COLO668 (cell line): ENCODE measurements at regions not wholly inside any gene's neighbourhood (a gene's known extent, or its start where the extent isn't known, plus 50 kb on each side); places are given as distances from the start of the nearest gene placed in this dataset.

ENCODE experiments used
- DNase-seq: peaks from one replicate; lab custom pipeline; 2025; ENCODE audit not compliant: unreplicated experiment; lab: John Stamatoyannopoulos, UW

DNA sequence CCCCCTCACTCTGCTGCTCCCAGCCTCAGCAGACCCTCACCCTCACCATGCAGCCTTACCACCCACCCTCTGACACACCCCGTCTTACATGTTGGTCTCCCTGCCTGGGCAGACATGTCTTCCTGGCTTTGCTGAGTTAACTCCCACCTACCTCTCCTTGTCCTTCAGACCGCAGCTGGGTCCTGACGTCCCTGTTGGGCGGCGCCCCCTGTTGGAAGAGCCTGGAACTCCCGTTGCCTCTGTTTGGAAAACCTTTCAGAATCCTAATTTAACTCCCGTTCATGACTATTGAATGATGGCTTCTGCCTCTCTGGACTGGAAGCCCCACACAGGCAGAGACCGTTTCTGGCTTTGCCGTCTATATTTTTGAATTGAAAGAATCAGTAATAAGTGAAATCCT, 245.1 kb downstream of the MYLK4 start:
- peak; percentile 8 for DNase-seq

DNA sequence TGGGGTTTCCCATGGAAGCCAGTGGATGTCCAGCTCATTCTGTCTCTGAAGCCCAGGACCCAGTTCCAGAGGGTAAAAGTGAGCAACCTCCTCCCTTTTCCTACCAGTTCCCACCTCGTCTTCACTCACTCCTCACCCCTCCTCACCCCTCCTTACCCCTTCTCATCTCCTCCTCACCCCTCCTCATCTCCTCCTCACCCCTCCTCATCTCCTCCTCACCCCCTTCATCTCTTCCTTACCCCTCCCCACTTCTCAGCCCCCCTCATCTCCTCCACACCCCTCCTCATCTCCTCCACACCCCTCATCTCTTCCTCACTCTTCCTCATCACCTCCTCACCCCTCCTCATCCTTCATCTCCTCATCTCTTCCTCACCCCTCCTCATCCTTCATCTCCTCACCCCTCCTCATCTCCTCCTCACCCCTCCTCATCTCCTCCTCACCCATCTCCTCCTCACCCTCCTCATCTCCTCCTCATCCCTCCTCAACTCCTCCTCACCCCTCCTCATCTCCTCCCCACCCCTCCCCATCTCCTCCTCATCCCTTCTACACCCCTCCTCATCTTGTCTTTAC, 246.1 kb downstream of the MYLK4 start:
- DNase-seq: no peak

DNA sequence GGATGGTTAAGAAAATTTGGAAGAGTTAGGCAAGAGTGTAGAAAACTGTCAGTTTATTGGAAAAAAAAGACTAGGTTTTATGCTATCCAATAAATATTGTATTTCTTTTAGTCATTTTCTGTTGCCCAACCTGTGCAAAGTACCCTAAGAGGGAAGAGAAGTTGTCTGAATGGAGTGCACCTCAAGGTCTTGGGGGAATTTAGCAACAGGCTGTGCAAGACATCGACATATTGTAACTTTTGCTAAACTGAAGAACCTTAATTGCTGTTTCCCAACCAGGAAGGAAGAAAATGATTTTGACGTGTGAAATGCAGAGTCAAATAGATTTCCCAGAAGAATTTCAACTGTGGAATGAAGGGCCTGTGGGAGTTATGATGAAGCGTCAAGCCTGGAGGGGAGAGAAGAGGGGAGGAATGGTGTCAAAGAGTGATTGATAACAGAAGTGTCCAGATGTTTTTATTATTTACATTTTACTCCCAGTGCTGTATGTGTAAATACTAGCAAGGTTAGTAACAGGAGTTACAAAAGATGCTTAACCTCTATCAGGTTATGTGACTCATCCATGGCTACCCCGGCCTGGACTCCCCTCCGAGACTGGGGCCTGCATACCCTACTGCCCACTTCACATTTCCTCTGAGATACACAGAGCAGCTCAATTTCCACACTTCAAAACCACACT, 246.8 kb downstream of the MYLK4 start:
- DNase-seq: peak; percentile 45

GRCh38 chr6:2502998-2503674, 247.6 kb downstream of the MYLK4 start:
- no peak for DNase-seq

- DNase-seq: no peak
These were observed 248.4 kb downstream of the MYLK4 start for GRCh38 chr6:2502096-2502997.

GRCh38 chr6:2497922-2498623, 252.6 kb downstream of the MYLK4 start:
- DNase-seq: peak; percentile 29

GRCh38 chr6:2496291-2496690, 250.9 kb upstream of the GMDS start:
- no peak for DNase-seq

- no peak for DNase-seq
These were observed 247.5 kb upstream of the GMDS start for GRCh38 chr6:2492686-2493523.

GRCh38 chr6:2491137-2491536, 245.7 kb upstream of the GMDS start:
- DNase-seq: no peak

DNA sequence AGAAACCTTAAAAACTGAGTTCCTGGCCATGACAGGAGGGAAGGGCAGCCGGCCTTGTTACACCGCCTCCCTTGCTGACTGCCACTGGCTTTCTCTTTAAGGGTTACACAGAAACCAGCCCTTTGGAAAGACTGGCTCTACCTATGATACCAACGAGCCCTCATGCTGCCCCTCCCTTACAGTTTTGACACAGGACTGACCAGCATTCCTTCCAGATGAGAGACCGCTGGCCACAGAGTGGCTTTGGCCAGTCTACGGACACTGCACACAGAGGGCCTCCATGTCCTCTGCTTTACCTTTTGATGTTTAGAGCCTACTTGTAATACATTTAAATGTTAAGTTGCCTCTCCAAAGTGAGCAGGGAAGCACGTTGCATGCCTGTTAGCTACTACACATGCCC, 243.2 kb upstream of the GMDS start:
- no peak for DNase-seq

DNA sequence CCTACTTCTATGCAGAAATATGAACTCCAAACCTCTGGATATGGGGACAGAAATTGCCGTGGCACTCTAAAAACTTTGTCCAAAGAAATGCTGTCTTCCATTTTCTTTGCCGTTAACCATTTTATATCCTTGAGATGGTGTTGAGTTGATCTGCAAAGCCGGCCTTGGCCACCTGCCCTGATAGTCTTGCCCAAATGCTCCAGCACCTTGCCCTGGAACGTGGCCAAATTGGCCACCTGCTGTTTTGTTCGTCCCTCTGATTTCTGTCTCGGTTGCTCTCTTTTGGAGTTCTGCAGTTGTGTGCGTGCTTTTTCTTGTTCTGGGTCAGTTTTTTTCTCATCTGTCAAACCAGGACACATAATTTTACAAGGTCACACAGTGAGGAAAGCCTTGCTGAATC, 239.7 kb upstream of the GMDS start:
- DNase-seq: peak; percentile 81

DNA sequence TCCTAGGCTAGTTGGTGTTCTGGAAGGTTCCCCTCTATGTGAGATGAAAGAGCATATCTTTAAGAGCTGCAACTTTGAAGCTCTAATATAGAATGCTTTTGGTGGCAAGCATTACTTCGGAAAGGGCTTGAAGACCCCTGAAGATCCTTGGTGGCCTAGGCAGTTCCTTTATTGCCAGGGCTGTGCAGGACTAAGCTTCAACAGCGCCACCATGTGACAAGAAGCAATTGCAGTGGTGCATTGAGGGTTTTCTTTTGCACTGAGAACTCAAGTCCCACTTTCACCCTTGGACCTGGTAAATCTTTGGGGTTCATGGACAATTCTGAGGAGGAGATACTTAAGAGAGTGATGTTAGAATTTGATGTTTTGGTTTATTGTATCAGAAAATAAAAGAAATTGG, 237.4 kb upstream of the GMDS start:
- DNase-seq: no peak

GRCh38 chr6:2481307-2481706, 235.9 kb upstream of the GMDS start:
- no peak for DNase-seq

GRCh38 chr6:2480267-2480966, 235.0 kb upstream of the GMDS start:
- DNase-seq: no peak

GRCh38 chr6:2478200-2478599, 232.8 kb upstream of the GMDS start:
- no peak for DNase-seq

GRCh38 chr6:2477666-2478065, 232.3 kb upstream of the GMDS start:
- no peak for DNase-seq

DNA sequence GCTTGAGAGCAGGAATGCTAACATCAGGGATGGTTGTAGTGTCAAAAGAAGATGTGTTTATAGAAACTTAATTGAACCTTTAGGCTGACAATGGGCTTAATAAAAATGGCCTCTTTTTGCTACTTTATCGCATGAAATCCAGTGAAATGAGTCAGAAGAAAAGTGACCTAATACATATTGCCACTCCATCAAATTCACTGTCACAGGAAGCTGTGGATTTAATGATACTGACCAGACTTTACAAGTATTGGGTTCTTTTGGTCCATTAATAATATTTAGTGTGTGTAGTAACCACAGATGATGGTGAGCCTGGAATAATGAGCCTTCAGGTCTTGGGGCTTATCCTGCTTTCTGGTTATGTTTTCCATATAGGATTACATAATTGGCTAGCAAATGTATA, 231.8 kb upstream of the GMDS start:
- no peak for DNase-seq

DNA sequence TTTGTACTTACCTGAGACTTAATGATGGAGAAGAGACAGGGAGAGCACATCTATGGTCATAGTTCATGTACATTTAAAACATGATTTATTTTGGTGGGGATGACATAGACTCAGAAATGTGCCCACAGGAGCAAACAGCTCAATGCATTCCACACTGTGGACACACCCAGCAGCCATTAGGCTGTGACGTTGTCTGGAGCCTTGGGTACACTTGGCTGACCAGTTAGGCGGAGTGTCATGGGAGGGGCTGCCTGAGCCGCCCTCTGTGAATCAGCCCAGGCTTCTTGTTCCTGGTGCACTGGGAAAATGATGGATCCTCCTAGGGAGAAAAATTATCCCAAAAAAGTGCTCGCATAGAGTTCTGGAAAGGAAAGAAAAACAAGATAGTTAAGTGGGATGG, 231.0 kb upstream of the GMDS start:
- DNase-seq: peak; percentile 2

DNA sequence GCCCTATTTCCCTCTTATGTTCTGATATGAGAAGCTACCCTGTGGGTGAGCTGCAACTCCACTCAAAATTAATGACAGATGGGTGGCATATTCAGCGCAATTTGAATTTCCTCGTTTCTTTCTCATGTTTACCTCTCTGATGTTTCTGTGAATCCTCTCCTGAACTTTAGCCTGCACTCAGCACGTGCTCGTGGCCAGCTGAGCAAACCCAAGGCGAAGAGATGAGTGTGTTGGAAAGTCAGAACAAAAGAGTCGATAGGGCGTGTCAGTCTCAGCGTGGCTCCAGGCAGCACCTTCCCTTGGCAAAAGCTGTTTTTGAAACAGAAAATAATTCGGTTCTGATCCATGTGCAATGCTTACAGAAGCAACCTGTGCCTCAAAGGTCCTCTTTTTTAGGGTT, 226.1 kb upstream of the GMDS start:
- peak; percentile 69 for DNase-seq
